ENCODE measurements at regions not wholly inside any gene's neighbourhood (a gene's known extent, or its start where the extent isn't known, plus 50 kb on each side); places are given as distances from the start of the nearest gene placed in this dataset.

DNA sequence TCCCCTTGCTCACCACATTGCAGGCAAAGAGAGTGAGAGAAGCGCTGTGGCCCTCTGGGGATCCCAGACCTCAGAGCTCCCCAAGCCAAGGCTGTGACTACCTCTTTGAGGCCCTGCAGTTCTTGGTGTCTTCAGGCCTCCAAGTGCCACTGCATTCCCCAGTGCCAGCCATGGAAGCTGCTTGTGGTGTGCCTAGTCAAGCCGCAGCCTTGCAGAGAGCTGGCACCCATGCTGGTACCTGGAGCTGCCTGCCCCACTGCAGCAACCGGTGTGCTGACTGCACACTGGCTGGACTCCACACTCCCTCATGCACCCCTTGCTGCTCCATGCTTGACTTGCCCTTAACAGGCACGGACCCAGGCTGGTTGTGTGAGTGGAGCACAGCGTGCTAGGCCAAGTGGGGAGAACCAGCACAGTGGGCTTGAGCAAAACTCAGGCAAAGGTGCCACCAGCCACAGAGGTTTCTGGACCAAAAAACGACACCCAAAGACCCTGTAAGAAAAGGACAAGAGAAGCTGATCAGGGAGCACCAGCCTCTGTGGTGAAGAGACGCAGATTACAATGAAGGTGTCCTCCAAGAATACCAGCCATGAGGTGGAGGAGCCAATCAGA lies 113.5 kb upstream of the TMEM18 start:
- H3K9me3 ChIP-seq (replicated peaks; ENCODE audit: insufficient read depth, low read length), result no peaks in the 10 kb centered on the region
- TF ChIP-seq EZH2 (optimal IDR thresholded peaks at IDR 0.05; ENCODE audit: low read depth, low read length) (no peak), EZH2phosphoT487 (IDR thresholded peaks at IDR 0.05; ENCODE audit: low read length) (no peak), CTCF (IDR thresholded peaks at IDR 0.05; ENCODE audit: low read length) (no peak)
- no peaks in the 10 kb centered on the region for H3K36me3 ChIP-seq (replicated peaks; ENCODE audit: insufficient read depth, low read length)
- H3K9me2 ChIP-seq (replicated peaks; ENCODE audit: insufficient read depth, low read length), result no peaks in the 10 kb centered on the region
- H3K27me3 ChIP-seq (replicated peaks; ENCODE audit: insufficient read depth, low read length), result no peaks in the 10 kb centered on the region
- H3K4me2 ChIP-seq (ENCODE audit: low read depth, low read length), result no peak overlapping the region
- no peak overlapping the region for H2AFZ ChIP-seq (ENCODE audit: low read length)
- H3K4me3 ChIP-seq (ENCODE audit: low read length), result no peak overlapping the region
- H3K27ac ChIP-seq (ENCODE audit: low read length), result no peak overlapping the region
- H3F3A ChIP-seq (ENCODE audit: insufficient read depth, low read length), result no peaks in the 10 kb centered on the region
- H3K79me2 ChIP-seq (ENCODE audit: low read length), result no peaks in the 10 kb centered on the region
- no peak overlapping the region for H3K9ac ChIP-seq (ENCODE audit: low read length)
- H4K20me1 ChIP-seq (ENCODE audit: insufficient read depth, low read length), result no peaks in the 10 kb centered on the region
- no peaks in the 10 kb centered on the region for H3K4me1 ChIP-seq (ENCODE audit: low read length)
- no peak for DNase-seq

- no peak overlapping the region for H3K27ac ChIP-seq (ENCODE audit: low read length)
- H3K36me3 ChIP-seq (replicated peaks; ENCODE audit: insufficient read depth, low read length), result no peaks in the 10 kb centered on the region
- no peaks in the 10 kb centered on the region for H4K20me1 ChIP-seq (ENCODE audit: insufficient read depth, low read length)
- H3K9ac ChIP-seq (ENCODE audit: low read length), result no peak overlapping the region
- H3K4me1 ChIP-seq (ENCODE audit: low read length), result no peaks in the 10 kb centered on the region
- no peak overlapping the region for H3K4me2 ChIP-seq (ENCODE audit: low read depth, low read length)
- H3K79me2 ChIP-seq (ENCODE audit: low read length), result no peaks in the 10 kb centered on the region
- H3K9me2 ChIP-seq (replicated peaks; ENCODE audit: insufficient read depth, low read length), result no peaks in the 10 kb centered on the region
- no peak for DNase-seq
- TF ChIP-seq EZH2phosphoT487 (IDR thresholded peaks at IDR 0.05; ENCODE audit: low read length) (no peak), EZH2 (optimal IDR thresholded peaks at IDR 0.05; ENCODE audit: low read depth, low read length) (no peak), CTCF (IDR thresholded peaks at IDR 0.05; ENCODE audit: low read length) (no peak)
- no peaks in the 10 kb centered on the region for H3K9me3 ChIP-seq (replicated peaks; ENCODE audit: insufficient read depth, low read length)
- H3F3A ChIP-seq (ENCODE audit: insufficient read depth, low read length), result no peaks in the 10 kb centered on the region
- H2AFZ ChIP-seq (ENCODE audit: low read length), result no peak overlapping the region
- no peak overlapping the region for H3K4me3 ChIP-seq (ENCODE audit: low read length)
- no peaks in the 10 kb centered on the region for H3K27me3 ChIP-seq (replicated peaks; ENCODE audit: insufficient read depth, low read length)
Observed at GRCh38 chr2:790081-790480, 112.9 kb upstream of the TMEM18 start.

DNA sequence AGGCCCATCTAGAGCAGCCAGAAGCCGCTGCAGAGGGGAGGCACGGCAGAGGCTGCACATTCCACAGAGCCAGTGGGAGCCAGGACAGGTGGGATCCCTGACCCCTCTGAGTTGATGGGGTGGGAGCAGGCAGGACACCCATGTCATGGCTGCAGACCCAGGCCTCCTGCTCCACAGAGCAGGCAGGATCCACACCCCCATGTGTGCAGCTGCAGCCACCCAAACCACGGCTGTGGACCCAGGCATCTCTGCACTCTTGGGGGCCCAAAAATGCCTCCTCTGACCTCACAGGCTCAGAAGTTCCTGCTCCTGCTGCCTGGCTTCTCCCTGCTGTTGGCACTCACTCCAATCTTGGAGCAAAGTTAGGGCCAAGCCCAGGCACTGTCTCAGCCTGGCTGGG lies 112.3 kb upstream of the TMEM18 start:
- no peak for DNase-seq
- H3K79me2 ChIP-seq (ENCODE audit: low read length), result no peaks in the 10 kb centered on the region
- no peak overlapping the region for H3K9ac ChIP-seq (ENCODE audit: low read length)
- no peaks in the 10 kb centered on the region for H3K36me3 ChIP-seq (replicated peaks; ENCODE audit: insufficient read depth, low read length)
- no peak overlapping the region for H3K4me3 ChIP-seq (ENCODE audit: low read length)
- H3F3A ChIP-seq (ENCODE audit: insufficient read depth, low read length), result no peaks in the 10 kb centered on the region
- no peak overlapping the region for H3K27ac ChIP-seq (ENCODE audit: low read length)
- H4K20me1 ChIP-seq (ENCODE audit: insufficient read depth, low read length), result no peaks in the 10 kb centered on the region
- no peaks in the 10 kb centered on the region for H3K27me3 ChIP-seq (replicated peaks; ENCODE audit: insufficient read depth, low read length)
- no peaks in the 10 kb centered on the region for H3K9me2 ChIP-seq (replicated peaks; ENCODE audit: insufficient read depth, low read length)
- H3K9me3 ChIP-seq (replicated peaks; ENCODE audit: insufficient read depth, low read length), result no peaks in the 10 kb centered on the region
- H3K4me1 ChIP-seq (ENCODE audit: low read length), result no peaks in the 10 kb centered on the region
- no peak overlapping the region for H2AFZ ChIP-seq (ENCODE audit: low read length)
- H3K4me2 ChIP-seq (ENCODE audit: low read depth, low read length), result no peak overlapping the region
- TF ChIP-seq EZH2phosphoT487 (IDR thresholded peaks at IDR 0.05; ENCODE audit: low read length), result no peak
- no peak for TF ChIP-seq EZH2 (optimal IDR thresholded peaks at IDR 0.05; ENCODE audit: low read depth, low read length)
- no peak for TF ChIP-seq CTCF (IDR thresholded peaks at IDR 0.05; ENCODE audit: low read length)

All from MM.1S (cell line).